ENCODE measurements at regions not wholly inside any gene's neighbourhood (a gene's known extent, or its start where the extent isn't known, plus 50 kb on each side); places are given as distances from the start of the nearest gene placed in this dataset.

- no peak for DNase-seq
Observed at GRCh38 chr12:126667339-126667738, 1599.6 kb upstream of the TMEM132C start.

- no peak for DNase-seq
Observed at GRCh38 chr12:126668538-126668937, 1598.4 kb upstream of the TMEM132C start.

- no peak for DNase-seq
Observed at GRCh38 chr12:126668961-126669360, 1598.0 kb upstream of the TMEM132C start.

GRCh38 chr12:126676434-126676833 is 1590.5 kb upstream of the TMEM132C start:
- DNase-seq, result no peak

- DNase-seq, result no peak
Observed at GRCh38 chr12:126681676-126682075, 1585.3 kb upstream of the TMEM132C start.

- no peak for DNase-seq
Observed at GRCh38 chr12:126684703-126685102, 1582.3 kb upstream of the TMEM132C start.

- no peak for DNase-seq
Observed at GRCh38 chr12:126685636-126686035, 1581.3 kb upstream of the TMEM132C start.

GRCh38 chr12:126688556-126688955 is 1578.4 kb upstream of the TMEM132C start:
- DNase-seq, result no peak

- DNase-seq, result no peak
Observed at GRCh38 chr12:126700096-126700495, 1566.9 kb upstream of the TMEM132C start.

GRCh38 chr12:126704609-126705008 is 1562.4 kb upstream of the TMEM132C start:
- DNase-seq, result no peak

GRCh38 chr12:126706300-126706699 is 1560.7 kb upstream of the TMEM132C start:
- no peak for DNase-seq

- no peak for DNase-seq
Observed at GRCh38 chr12:126708492-126708896, 1558.5 kb upstream of the TMEM132C start.

- DNase-seq, result no peak
Observed at GRCh38 chr12:126718365-126718764, 1548.6 kb upstream of the TMEM132C start.

GRCh38 chr12:126719912-126720705 is 1546.9 kb upstream of the TMEM132C start:
- DNase-seq, result no peak

GRCh38 chr12:126726481-126727217 is 1540.3 kb upstream of the TMEM132C start:
- DNase-seq, result no peak

GRCh38 chr12:126727218-126728075 is 1539.5 kb upstream of the TMEM132C start:
- DNase-seq, result no peak

- no peak for DNase-seq
Observed at GRCh38 chr12:126734296-126734695, 1532.7 kb upstream of the TMEM132C start.

GRCh38 chr12:126734710-126735109 is 1532.3 kb upstream of the TMEM132C start:
- no peak for DNase-seq

- no peak for DNase-seq
Observed at GRCh38 chr12:126741536-126742240, 1525.3 kb upstream of the TMEM132C start.

- DNase-seq, result no peak
Observed at GRCh38 chr12:126742241-126742641, 1524.7 kb upstream of the TMEM132C start.

- DNase-seq, result no peak
Observed at GRCh38 chr12:126747530-126748149, 1519.3 kb upstream of the TMEM132C start.

- no peak for DNase-seq
Observed at GRCh38 chr12:126752021-126752420, 1514.9 kb upstream of the TMEM132C start.
